WTC11 (cell line): ENCODE measurements at regions not wholly inside any gene's neighbourhood (a gene's known extent, or its start where the extent isn't known, plus 50 kb on each side); places are given as distances from the start of the nearest gene placed in this dataset.

ENCODE experiments used
- CREB1 ChIP-seq: sonication (generic); formaldehyde crosslinking; IDR thresholded peaks from 2 replicates; pipeline ENCODE4 v1.8.0; 2023; ENCODE audit warnings: mild to moderate bottlenecking, missing genetic modification reagents
- GABPB1 ChIP-seq: sonication (generic); formaldehyde crosslinking; IDR thresholded peaks from 2 replicates; pipeline ENCODE4 v1.8.1; 2023; ENCODE audit warnings: mild to moderate bottlenecking, missing genetic modification reagents
- JAZF1 ChIP-seq: fragments of 250-450 bp; sonication (Bioruptor Pico); IDR thresholded peaks from 2 replicates; pipeline ENCODE4 v1.9.0; 2021; ENCODE audit warnings: moderate library complexity, mild to moderate bottlenecking, inconsistent platforms
- NR1H2 ChIP-seq: sonication (generic); formaldehyde crosslinking; IDR thresholded peaks from 2 replicates; pipeline ENCODE4 v1.9.0; 2021; ENCODE audit warnings: mild to moderate bottlenecking, moderate library complexity, missing genetic modification reagents
- TF ChIP-seq, protein P1 (sequence below): fragments of 200-600 bp; IDR thresholded peaks from 2 replicates; pipeline ENCODE4 v1.8.0; 2022; ENCODE audit warnings: antibody characterized with exemption
- TF ChIP-seq, protein P2 (sequence below): sonication (generic); formaldehyde crosslinking; IDR thresholded peaks from 2 replicates; pipeline ENCODE4 v1.8.1; 2022; ENCODE audit warnings: missing genetic modification reagents, borderline replicate concordance
- TF ChIP-seq, protein P3 (sequence below): sonication (generic); formaldehyde crosslinking; IDR thresholded peaks from 2 replicates; pipeline ENCODE4 v1.8.0; 2022; ENCODE audit warnings: mild to moderate bottlenecking, missing genetic modification reagents

DNA sequence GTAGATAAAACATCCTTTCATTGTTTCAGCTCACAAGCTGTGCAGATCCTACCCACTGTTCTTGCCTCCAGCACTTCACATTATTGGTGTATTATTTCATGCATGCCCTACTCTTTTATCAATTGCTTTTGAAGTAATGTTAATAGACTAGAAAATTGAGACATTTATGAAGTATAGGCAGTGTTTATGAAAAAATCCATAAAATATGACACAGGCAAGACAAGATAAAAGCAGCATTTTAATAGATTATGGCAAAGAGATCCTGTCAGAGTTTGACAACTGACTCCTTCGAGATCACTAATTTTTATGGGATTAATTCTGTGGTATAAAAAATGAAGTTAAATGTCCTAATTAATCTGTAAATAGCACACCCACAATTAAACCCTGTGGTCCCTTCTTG lies 217.2 kb upstream of the NANOGP8 start:
- TF ChIP-seq, protein P1, sequence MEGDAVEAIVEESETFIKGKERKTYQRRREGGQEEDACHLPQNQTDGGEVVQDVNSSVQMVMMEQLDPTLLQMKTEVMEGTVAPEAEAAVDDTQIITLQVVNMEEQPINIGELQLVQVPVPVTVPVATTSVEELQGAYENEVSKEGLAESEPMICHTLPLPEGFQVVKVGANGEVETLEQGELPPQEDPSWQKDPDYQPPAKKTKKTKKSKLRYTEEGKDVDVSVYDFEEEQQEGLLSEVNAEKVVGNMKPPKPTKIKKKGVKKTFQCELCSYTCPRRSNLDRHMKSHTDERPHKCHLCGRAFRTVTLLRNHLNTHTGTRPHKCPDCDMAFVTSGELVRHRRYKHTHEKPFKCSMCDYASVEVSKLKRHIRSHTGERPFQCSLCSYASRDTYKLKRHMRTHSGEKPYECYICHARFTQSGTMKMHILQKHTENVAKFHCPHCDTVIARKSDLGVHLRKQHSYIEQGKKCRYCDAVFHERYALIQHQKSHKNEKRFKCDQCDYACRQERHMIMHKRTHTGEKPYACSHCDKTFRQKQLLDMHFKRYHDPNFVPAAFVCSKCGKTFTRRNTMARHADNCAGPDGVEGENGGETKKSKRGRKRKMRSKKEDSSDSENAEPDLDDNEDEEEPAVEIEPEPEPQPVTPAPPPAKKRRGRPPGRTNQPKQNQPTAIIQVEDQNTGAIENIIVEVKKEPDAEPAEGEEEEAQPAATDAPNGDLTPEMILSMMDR = no peak
- TF ChIP-seq NR1H2 (CRISPR knock-in tag) = no peak
- TF ChIP-seq, protein P2, sequence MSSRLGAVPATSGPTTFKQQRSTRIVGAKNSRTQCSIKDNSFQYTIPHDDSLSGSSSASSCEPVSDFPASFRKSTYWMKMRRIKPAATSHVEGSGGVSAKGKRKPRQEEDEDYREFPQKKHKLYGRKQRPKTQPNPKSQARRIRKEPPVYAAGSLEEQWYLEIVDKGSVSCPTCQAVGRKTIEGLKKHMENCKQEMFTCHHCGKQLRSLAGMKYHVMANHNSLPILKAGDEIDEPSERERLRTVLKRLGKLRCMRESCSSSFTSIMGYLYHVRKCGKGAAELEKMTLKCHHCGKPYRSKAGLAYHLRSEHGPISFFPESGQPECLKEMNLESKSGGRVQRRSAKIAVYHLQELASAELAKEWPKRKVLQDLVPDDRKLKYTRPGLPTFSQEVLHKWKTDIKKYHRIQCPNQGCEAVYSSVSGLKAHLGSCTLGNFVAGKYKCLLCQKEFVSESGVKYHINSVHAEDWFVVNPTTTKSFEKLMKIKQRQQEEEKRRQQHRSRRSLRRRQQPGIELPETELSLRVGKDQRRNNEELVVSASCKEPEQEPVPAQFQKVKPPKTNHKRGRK (CRISPR knock-in tag) = no peak
- TF ChIP-seq, protein P3, sequence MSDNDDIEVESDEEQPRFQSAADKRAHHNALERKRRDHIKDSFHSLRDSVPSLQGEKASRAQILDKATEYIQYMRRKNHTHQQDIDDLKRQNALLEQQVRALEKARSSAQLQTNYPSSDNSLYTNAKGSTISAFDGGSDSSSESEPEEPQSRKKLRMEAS = no peak
- TF ChIP-seq GABPB1 (CRISPR knock-in tag) = no peak
- no peak for TF ChIP-seq JAZF1 (CRISPR knock-in tag)
- no peak for TF ChIP-seq CREB1
